Activated T-helper 2 cell treated with anti-CD3 and anti-CD28 coated beads, Interferon-gamma antibody, Interleukin-2, Interleukin-4, amounts not matched to agents 10 μg/mL and 5 μg/mL and 100 μg/mL, durations not matched to agents 14 hours and 24 hours and 36 hours (primary cell): ENCODE measurements at regions not wholly inside any gene's neighbourhood (a gene's known extent, or its start where the extent isn't known, plus 50 kb on each side); places are given as distances from the start of the nearest gene placed in this dataset.

Experiments
- DNase-seq: peaks from one replicate; pipeline ENCODE4 v3.0.0; 2021; ENCODE audit warnings: low spot score
- H3K27ac Mint-ChIP-seq: one replicate; pipeline ENCODE4 v1.8.0; 2021; ENCODE audit warnings: mixed read lengths
- H3K27me3 Mint-ChIP-seq: one replicate; pipeline ENCODE4 v1.8.0; 2021; ENCODE audit warnings: low read depth, mixed read lengths
- H3K36me3 Mint-ChIP-seq: one replicate; pipeline ENCODE4 v1.8.0; 2021; ENCODE audit warnings: low read depth, mixed read lengths
- H3K4me1 Mint-ChIP-seq: one replicate; pipeline ENCODE4 v1.8.0; 2021; ENCODE audit warnings: low read depth, mixed read lengths
- H3K4me3 Mint-ChIP-seq: one replicate; pipeline ENCODE4 v1.8.0; 2021; ENCODE audit warnings: low read depth, mild to moderate bottlenecking, moderate library complexity, mixed read lengths
- H3K9me3 Mint-ChIP-seq: one replicate; pipeline ENCODE4 v1.8.0; 2021; ENCODE audit warnings: mixed read lengths
- intact Hi-C: fragments of 100-400 bp; cut with micrococcal nuclease; formaldehyde crosslinking; loops from one replicate; pipeline ENCODE4 v1.15.1; 2023

DNA sequence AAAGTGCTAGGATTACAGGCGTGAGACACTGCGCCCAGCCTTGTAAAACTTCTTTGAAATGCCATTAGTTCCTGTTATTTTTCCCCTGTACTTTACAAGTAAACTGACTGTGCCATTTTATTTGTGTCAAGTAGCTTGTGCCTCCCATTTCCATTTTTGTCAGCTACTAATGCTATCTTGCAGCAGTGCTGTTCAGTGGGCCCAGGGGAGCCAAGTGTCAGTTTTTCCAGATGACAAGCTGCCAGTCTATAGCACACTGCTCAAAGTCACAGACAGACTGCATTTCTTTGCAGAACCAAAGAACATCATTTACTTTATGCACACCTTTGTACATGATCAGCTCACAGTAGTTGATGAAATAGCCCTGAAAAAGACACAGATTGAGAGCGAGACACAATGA, 901.3 kb upstream of the CDH2 start:
- no peaks in the 10 kb centered on the region for H3K4me1 Mint-ChIP-seq
- intact Hi-C loops: no loop called here
- no peak overlapping the region for H3K27ac Mint-ChIP-seq
- H3K36me3 Mint-ChIP-seq: no peaks in the 10 kb centered on the region
- no peaks in the 10 kb centered on the region for H3K27me3 Mint-ChIP-seq
- H3K4me3 Mint-ChIP-seq: no peak overlapping the region
- H3K9me3 Mint-ChIP-seq: peaks cover 36% of the 10 kb centered on the region
- no peak for DNase-seq

DNA sequence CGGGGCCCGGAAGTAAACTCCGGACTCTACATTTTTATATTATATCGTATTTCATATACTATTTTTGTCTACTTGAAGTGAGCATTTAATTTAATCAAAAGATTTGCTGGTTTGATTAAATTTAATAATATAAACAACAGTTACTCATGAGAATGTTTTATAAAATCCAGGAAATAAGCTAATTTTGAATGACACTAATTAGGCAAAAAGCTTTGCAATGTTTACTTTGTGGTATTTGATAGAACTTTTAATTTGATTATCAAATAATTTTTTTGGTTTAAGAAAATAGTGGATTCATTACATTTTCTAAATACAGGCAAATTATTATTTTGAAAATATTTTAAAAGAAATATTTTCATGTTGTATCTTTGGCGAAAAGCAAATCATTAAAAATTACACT, 900.4 kb upstream of the CDH2 start:
- Mint-ChIP-seq H3K4me3 (no peak overlapping the region), H3K36me3 (no peaks in the 10 kb centered on the region), H3K9me3 (peaks cover 32% of the 10 kb centered on the region), H3K27ac (no peak overlapping the region), H3K4me1 (no peaks in the 10 kb centered on the region), H3K27me3 (no peaks in the 10 kb centered on the region)
- no peak for DNase-seq
- intact Hi-C loops: no loop called here

DNA sequence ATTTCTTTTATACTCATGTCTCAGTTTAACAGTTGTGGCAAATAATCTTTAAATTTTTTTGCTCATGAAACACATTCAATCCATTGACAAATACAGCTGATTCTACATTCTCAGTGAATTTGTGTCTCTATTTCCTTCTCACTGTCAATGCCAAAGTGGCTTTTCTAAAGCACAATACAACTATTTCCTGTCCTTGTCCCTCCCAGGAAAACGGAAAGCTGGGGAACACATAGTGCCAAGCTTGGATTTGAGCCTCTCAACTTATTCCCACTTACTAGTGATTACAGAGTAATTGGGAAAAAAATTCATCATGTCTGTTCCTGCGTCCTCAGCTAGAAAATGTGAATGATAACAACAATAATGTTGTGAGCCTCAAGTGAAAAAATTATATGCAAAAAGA, 899.7 kb upstream of the CDH2 start:
- no peak overlapping the region for H3K27ac Mint-ChIP-seq
- no peaks in the 10 kb centered on the region for H3K4me1 Mint-ChIP-seq
- H3K4me3 Mint-ChIP-seq: no peak overlapping the region
- peaks cover 32% of the 10 kb centered on the region for H3K9me3 Mint-ChIP-seq
- intact Hi-C loops: no loop called here
- H3K27me3 Mint-ChIP-seq: no peaks in the 10 kb centered on the region
- H3K36me3 Mint-ChIP-seq: no peaks in the 10 kb centered on the region
- DNase-seq: no peak

DNA sequence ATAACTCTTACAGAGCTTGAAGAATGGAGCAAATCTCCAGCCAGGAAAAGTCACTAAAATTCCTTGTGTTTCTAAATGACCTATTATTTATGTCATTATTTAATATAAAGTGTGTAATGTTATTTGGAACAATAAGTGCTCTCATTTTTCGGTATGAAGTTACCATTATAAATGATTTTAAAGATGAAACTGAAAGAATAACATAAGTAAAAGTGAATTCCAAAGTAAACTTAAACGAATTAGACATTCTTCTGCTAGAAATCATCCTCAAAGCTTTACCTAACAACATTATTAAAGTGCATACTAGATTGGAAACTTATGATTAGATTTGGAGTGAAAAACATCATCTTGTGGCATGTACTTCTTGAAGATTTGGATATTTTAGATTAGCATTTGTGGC, 897.2 kb upstream of the CDH2 start:
- Mint-ChIP-seq H3K27me3 (no peaks in the 10 kb centered on the region), H3K4me3 (no peak overlapping the region), H3K27ac (no peak overlapping the region), H3K36me3 (no peaks in the 10 kb centered on the region), H3K4me1 (no peaks in the 10 kb centered on the region), H3K9me3 (peaks cover 27% of the 10 kb centered on the region)
- intact Hi-C loops: no loop called here
- no peak for DNase-seq

DNA sequence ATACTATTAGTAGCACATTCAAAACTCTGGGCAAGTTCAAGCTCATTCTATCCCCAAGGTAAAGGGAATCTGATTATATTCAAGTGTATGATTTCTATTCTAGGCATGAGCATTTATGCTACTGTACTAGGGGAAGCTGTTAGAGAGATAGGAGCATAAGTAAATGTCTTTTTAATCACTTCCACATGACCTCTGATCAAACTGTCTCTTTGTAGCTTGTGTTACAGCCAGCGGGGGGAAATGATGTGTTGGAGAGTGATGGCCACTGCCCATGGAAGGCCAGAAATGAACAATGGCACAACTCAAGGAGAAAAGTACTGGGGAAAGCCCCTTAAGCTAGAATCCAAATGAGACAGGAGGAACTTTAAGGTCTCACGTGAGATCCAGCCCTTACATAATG, 894.9 kb upstream of the CDH2 start:
- Mint-ChIP-seq H3K4me3 (no peak overlapping the region), H3K36me3 (no peaks in the 10 kb centered on the region), H3K27ac (no peak overlapping the region), H3K4me1 (no peaks in the 10 kb centered on the region), H3K27me3 (no peaks in the 10 kb centered on the region), H3K9me3 (peaks cover 36% of the 10 kb centered on the region)
- intact Hi-C loops: no loop called here
- DNase-seq: no peak

DNA sequence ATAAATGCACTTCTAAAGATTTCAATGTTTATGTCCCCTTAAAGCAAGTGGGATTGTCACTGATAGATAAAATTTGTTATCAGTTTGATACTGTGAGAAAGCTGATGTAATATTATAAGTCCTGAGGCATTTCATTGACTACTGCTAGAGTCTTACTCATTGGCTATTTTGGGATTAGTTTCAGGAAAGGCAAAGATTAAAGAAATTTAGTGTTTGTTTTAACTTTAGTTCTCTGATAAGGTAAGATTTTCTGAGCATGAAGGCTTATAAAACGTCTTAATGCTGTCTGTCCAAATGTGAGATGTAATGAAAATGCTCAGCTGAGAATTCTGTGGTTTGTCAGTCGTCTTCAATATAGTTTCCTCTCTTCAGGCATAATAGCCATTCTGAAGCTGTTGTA, 886.4 kb upstream of the CDH2 start:
- no peaks in the 10 kb centered on the region for H3K27me3 Mint-ChIP-seq
- no peak for DNase-seq
- no peaks in the 10 kb centered on the region for H3K36me3 Mint-ChIP-seq
- peaks cover 62% of the 10 kb centered on the region for H3K9me3 Mint-ChIP-seq
- intact Hi-C loops: no loop called here
- H3K4me3 Mint-ChIP-seq: no peak overlapping the region
- no peaks in the 10 kb centered on the region for H3K4me1 Mint-ChIP-seq
- H3K27ac Mint-ChIP-seq: no peak overlapping the region

GRCh38 chr18:29062921-29063320, 886.0 kb upstream of the CDH2 start:
- Mint-ChIP-seq H3K27ac (no peak overlapping the region), H3K36me3 (no peaks in the 10 kb centered on the region), H3K4me1 (no peaks in the 10 kb centered on the region), H3K27me3 (no peaks in the 10 kb centered on the region), H3K4me3 (no peak overlapping the region), H3K9me3 (peaks cover 60% of the 10 kb centered on the region)
- DNase-seq: no peak
- intact Hi-C loops: no loop called here

- DNase-seq: no peak
- Mint-ChIP-seq H3K27me3 (no peaks in the 10 kb centered on the region), H3K9me3 (peaks cover 52% of the 10 kb centered on the region), H3K36me3 (no peaks in the 10 kb centered on the region), H3K4me1 (no peaks in the 10 kb centered on the region), H3K27ac (no peak overlapping the region), H3K4me3 (no peak overlapping the region)
- intact Hi-C loops: no loop called here
Observed at GRCh38 chr18:29060349-29060748, 883.4 kb upstream of the CDH2 start.

GRCh38 chr18:29057703-29058102, 880.8 kb upstream of the CDH2 start:
- Mint-ChIP-seq H3K27me3 (no peaks in the 10 kb centered on the region), H3K36me3 (no peaks in the 10 kb centered on the region), H3K4me1 (no peaks in the 10 kb centered on the region), H3K9me3 (peaks cover 41% of the 10 kb centered on the region), H3K27ac (no peak overlapping the region), H3K4me3 (no peak overlapping the region)
- intact Hi-C loops: no loop called here
- DNase-seq: no peak

- Mint-ChIP-seq H3K4me1 (no peaks in the 10 kb centered on the region), H3K4me3 (no peak overlapping the region), H3K9me3 (peaks cover 43% of the 10 kb centered on the region), H3K27me3 (no peaks in the 10 kb centered on the region), H3K27ac (no peak overlapping the region), H3K36me3 (no peaks in the 10 kb centered on the region)
- intact Hi-C loops: no loop called here
- no peak for DNase-seq
Observed at GRCh38 chr18:29056800-29057199, 879.9 kb upstream of the CDH2 start.

- Mint-ChIP-seq H3K27me3 (no peaks in the 10 kb centered on the region), H3K4me3 (no peak overlapping the region), H3K4me1 (no peaks in the 10 kb centered on the region), H3K27ac (no peak overlapping the region), H3K36me3 (no peaks in the 10 kb centered on the region), H3K9me3 (peaks cover 31% of the 10 kb centered on the region)
- DNase-seq: no peak
- intact Hi-C loops: loop anchor here (10.0 kb wide), 1 partner anchor 63 kb away; no protein-coding TSS in a partner anchor
Observed at GRCh38 chr18:29041976-29042375, 865.0 kb upstream of the CDH2 start.

- Mint-ChIP-seq H3K4me3 (no peak overlapping the region), H3K27me3 (no peaks in the 10 kb centered on the region), H3K36me3 (no peaks in the 10 kb centered on the region), H3K27ac (no peak overlapping the region), H3K4me1 (no peaks in the 10 kb centered on the region), H3K9me3 (peaks cover 32% of the 10 kb centered on the region)
- no peak for DNase-seq
- intact Hi-C loops: no loop called here
Observed at GRCh38 chr18:29034113-29034856, 857.4 kb upstream of the CDH2 start.

DNA sequence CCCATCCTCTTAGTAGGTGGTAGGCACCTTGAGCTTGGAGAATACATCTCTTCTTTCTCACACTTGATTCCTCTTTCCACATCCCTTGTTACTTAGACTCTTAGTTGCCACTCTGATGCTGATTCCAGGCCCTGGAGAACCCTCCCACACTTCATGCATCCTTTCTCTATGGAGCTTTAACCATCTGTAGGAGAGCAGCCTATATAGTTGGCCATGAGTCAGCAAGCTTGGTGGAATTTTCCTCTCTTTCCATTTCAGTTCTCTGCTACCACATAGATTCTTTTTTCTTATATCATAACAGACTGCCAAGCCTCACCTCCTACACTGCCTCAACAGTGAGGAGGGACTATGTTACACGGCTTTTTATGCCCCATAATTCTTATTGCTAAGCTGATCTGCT, 851.6 kb upstream of the CDH2 start:
- peaks cover 19% of the 10 kb centered on the region for H3K9me3 Mint-ChIP-seq
- no peaks in the 10 kb centered on the region for H3K27me3 Mint-ChIP-seq
- no peak for DNase-seq
- H3K27ac Mint-ChIP-seq: no peak overlapping the region
- no peaks in the 10 kb centered on the region for H3K4me1 Mint-ChIP-seq
- no peaks in the 10 kb centered on the region for H3K36me3 Mint-ChIP-seq
- intact Hi-C loops: no loop called here
- no peak overlapping the region for H3K4me3 Mint-ChIP-seq

- H3K4me1 Mint-ChIP-seq: no peaks in the 10 kb centered on the region
- no peak overlapping the region for H3K27ac Mint-ChIP-seq
- H3K27me3 Mint-ChIP-seq: no peaks in the 10 kb centered on the region
- H3K4me3 Mint-ChIP-seq: no peak overlapping the region
- H3K36me3 Mint-ChIP-seq: no peaks in the 10 kb centered on the region
- intact Hi-C loops: no loop called here
- no peak for DNase-seq
- peaks cover 22% of the 10 kb centered on the region for H3K9me3 Mint-ChIP-seq
Observed at GRCh38 chr18:29018976-29019375, 842.0 kb upstream of the CDH2 start.
